HepG2 (cell line): ENCODE measurements at regions not wholly inside any gene's neighbourhood (a gene's known extent, or its start where the extent isn't known, plus 50 kb on each side); places are given as distances from the start of the nearest gene placed in this dataset.
A peak's percentile ranks its signal among the peaks of the same experiment; 100 is the strongest.

Source experiments
- ATAC-seq: fragments of 200-7000 bp; cut with Tn5 transposase; 3 replicates; pipeline ENCODE4 v1.9.1; 2020; ENCODE audit warnings: mild to moderate bottlenecking, moderate library complexity
- BruUV-seq: library from RNA; stranded (reverse); fragments of 400-500 nt; replicated peaks from 2 replicates; lab custom pipeline; 2021; lab: Mats Ljungman, UMichigan
- CTCF ChIA-PET: fragments of 300-600 bp; formaldehyde crosslinking; extraction: SDS; loops from one replicate; lab custom pipeline; 2021; ENCODE audit warnings: low total read pairs, inconsistent platforms, low intra/inter-chr PET ratio; lab: Yijun Ruan, JAX
- POLR2A ChIA-PET: fragments of 350-600 bp; sonication (Branson Sonifier 250); formaldehyde crosslinking; loops from one replicate; lab custom pipeline; 2020; ENCODE audit warnings: antibody characterized with exemption, inconsistent platforms; lab: Yijun Ruan, JAX
- DNase-seq: peaks from one replicate; pipeline ENCODE4 v3.0.0-alpha.2; 2015; ENCODE audit warnings: low spot score
- FAIRE-seq: peaks from 3 replicates; lab custom pipeline; 2011; peaks lifted over from hg19 to GRCh38; lab: Jason Lieb, UNC
- H2AFZ ChIP-seq: one replicate; pipeline ENCODE4 v1.6.1; 2011; ENCODE audit warnings: low read length, inconsistent platforms
- H3K27ac ChIP-seq: fragments of 300-600 bp; 3 replicates; pipeline ENCODE4 v1.8.0; 2011; ENCODE audit warnings: mixed run types, mild to moderate bottlenecking, mixed read lengths, low read length, inconsistent platforms; ENCODE audit not compliant: insufficient read depth; ENCODE audit errors: extremely low read length
- H3K27me3 ChIP-seq, 2 experiments: fragments of 200-600 bp in 1 of 2; 2 replicates in 1 of 2; 3 replicates in 1 of 2; pipeline versions ENCODE4 v1.6.0 to v1.8.0; 2011; ENCODE audit warnings: low read length in 2 of 2, mild to moderate bottlenecking in 2 of 2, moderate library complexity in 2 of 2, inconsistent platforms in 1 of 2; ENCODE audit not compliant: insufficient read depth in 2 of 2, control insufficient read depth in 1 of 2
- H3K36me3 ChIP-seq, 2 experiments: fragments of 200-600 bp in 1 of 2; replicated peaks in 1 of 2; 2 replicates in 1 of 2; 3 replicates in 1 of 2; pipeline versions ENCODE4 v1.5.1 to v1.8.0; 2011; ENCODE audit warnings: low read length in 2 of 2, inconsistent platforms in 1 of 2; ENCODE audit not compliant: insufficient read depth in 2 of 2, control insufficient read depth in 1 of 2
- H3K4me1 ChIP-seq: 2 replicates; pipeline ENCODE4 v1.5.1; 2012; ENCODE audit warnings: low read length, inconsistent platforms; ENCODE audit not compliant: insufficient read depth
- H3K4me2 ChIP-seq: 2 replicates; pipeline ENCODE4 v1.6.0; 2011; ENCODE audit warnings: low read depth, low read length, inconsistent platforms
- H3K4me3 ChIP-seq, 3 experiments: fragments of 200-600 bp in 1 of 3; sonication (generic), shearing (Covaris generic) in 1 of 3; replicated peaks in 1 of 3; 2 replicates each; pipeline ENCODE4 v1.5.1; 2011 to 2016; ENCODE audit warnings: low read length in 3 of 3, inconsistent platforms in 2 of 3, low read depth in 2 of 3, mild to moderate bottlenecking in 2 of 3, control low read depth in 1 of 3, mixed read lengths in 1 of 3; ENCODE audit not compliant: insufficient read depth in 1 of 3
- H3K79me2 ChIP-seq: one replicate; pipeline ENCODE4 v1.6.1; 2011; ENCODE audit warnings: low read length, inconsistent platforms; ENCODE audit not compliant: insufficient read depth
- H3K9ac ChIP-seq: 2 replicates; pipeline ENCODE4 v1.6.0; 2011; ENCODE audit warnings: mild to moderate bottlenecking, low read depth, low read length, inconsistent platforms; ENCODE audit not compliant: insufficient read depth
- H3K9me3 ChIP-seq: 2 replicates; pipeline ENCODE4 v1.5.1; 2012; ENCODE audit warnings: mild to moderate bottlenecking, low read length
- H4K20me1 ChIP-seq: 2 replicates; pipeline ENCODE4 v1.6.0; 2011; ENCODE audit warnings: inconsistent platforms, mild to moderate bottlenecking, low read length, moderate library complexity; ENCODE audit not compliant: insufficient read depth
- CBFB ChIP-seq: sonication (generic); formaldehyde crosslinking; IDR thresholded peaks from 2 replicates; pipeline ENCODE4 v1.4.0; 2020; ENCODE audit warnings: missing genetic modification reagents
- FOXA1 ChIP-seq, 2 experiments: fragments of 450-650 bp in 1 of 2; sonication (generic) in 1 of 2; formaldehyde crosslinking in 1 of 2; IDR thresholded peaks; 2 replicates each; pipeline versions ENCODE4 v1.4.0 to v1.6.1; 2016 to 2020; ENCODE audit warnings: missing genetic modification reagents in 1 of 2
- GTF2F1 ChIP-seq: fragments of 150-350 bp; IDR thresholded peaks from 2 replicates; pipeline ENCODE4 v1.6.1; 2014; ENCODE audit warnings: low read length
- KLF12 ChIP-seq: sonication (generic); formaldehyde crosslinking; IDR thresholded peaks from 2 replicates; pipeline ENCODE4 v1.4.0; 2020; ENCODE audit warnings: missing genetic modification reagents, borderline replicate concordance
- NFE2L2 ChIP-seq: fragments of 150-350 bp; IDR thresholded peaks from 2 replicates; pipeline ENCODE4 v1.6.1; 2014; ENCODE audit warnings: low read length
- RFX1 ChIP-seq: fragments of 450-650 bp; IDR thresholded peaks from 2 replicates; pipeline ENCODE4 v1.6.1; 2017
- SETDB1 ChIP-seq: sonication (generic); formaldehyde crosslinking; IDR thresholded peaks from 2 replicates; pipeline ENCODE4 v1.5.1; 2020; ENCODE audit warnings: missing genetic modification reagents, mild to moderate bottlenecking, borderline replicate concordance
- ZNF816 ChIP-seq: sonication (generic); formaldehyde crosslinking; IDR thresholded peaks from 2 replicates; pipeline ENCODE4 v1.8.0; 2022; ENCODE audit warnings: missing genetic modification reagents, mild to moderate bottlenecking, borderline replicate concordance
- WGBS: methylation state at CpG from one replicate; pipeline ENCODE4 v1.1.6; 2017; ENCODE audit warnings: low lambda C conversion rate; 5-methylcytosine and 5-hydroxymethylcytosine counted together
- in situ Hi-C: cut with HindIII; loops from 2 replicates; pipeline ENCODE4 v1.10.0; 2017; ENCODE audit warnings: low pct_unique_long_range_greater_than_20kb; ENCODE audit not compliant: extremely low pct_ligation_motif_present
- intact Hi-C: fragments of 100-400 bp; cut with micrococcal nuclease; formaldehyde crosslinking; loops from one replicate; pipeline ENCODE4 v1.10.0; 2022; ENCODE audit not compliant: unreplicated experiment
- TF ChIP-seq, protein P1 (sequence below): sonication (generic); formaldehyde crosslinking; IDR thresholded peaks from 2 replicates; pipeline ENCODE4 v1.8.0; 2022; ENCODE audit warnings: mild to moderate bottlenecking, missing genetic modification reagents, moderate library complexity

- CTCF ChIA-PET: no interaction called here
These were observed 59.2 kb upstream of the FER start for GRCh38 chr5:108688485-108688884.

DNA sequence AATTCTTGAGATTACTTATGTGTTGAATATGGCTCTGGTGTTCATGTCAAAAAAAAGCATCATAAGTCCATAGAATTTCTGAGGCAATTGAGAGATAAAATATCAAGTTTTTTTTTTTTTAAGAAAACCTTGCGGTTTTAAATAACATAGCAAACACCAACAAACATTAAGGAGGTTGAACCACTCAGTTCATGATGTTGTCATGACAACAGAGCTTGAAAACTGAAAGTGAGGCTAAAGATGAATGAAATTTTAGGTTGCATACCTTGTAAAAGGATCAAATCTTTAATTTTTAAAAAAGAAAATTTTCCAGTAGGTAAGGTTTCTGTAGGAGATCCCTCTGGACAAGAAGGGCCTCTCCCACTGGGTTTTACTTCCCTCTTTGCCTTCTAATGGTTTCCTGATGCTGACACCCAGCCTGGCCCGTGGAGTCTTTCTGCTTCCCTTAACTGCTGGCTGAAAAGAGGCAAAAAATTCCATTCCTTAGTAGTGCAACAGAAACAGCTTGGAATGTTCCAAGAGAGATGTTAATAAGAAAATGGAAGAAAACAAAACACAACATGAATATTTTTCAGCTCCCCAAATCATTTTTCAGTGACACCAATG is 60.0 kb upstream of the FER start:
- no peak overlapping the region for H3K9ac ChIP-seq
- no peak for FAIRE-seq

More at GRCh38 chr5:108688485-108688884, 59.2 kb upstream of the FER start:
- POLR2A ChIA-PET: interaction anchor here (1.0 kb wide), 1 partner anchor 39 kb away, joined by 3 read pairs; no protein-coding TSS in a partner anchor
- Histone ChIP-seq H3K4me2 (no peak overlapping the region), H3K79me2 (no peaks in the 10 kb centered on the region), H3K9me3 (no peaks in the 10 kb centered on the region), H4K20me1 (no peaks in the 10 kb centered on the region), H3K4me1 (peaks cover 14% of the 10 kb centered on the region), H2AFZ (no peak overlapping the region), H3K4me3 (no peak overlapping the region), H3K27ac (no peak overlapping the region), H3K27me3 (no peaks in the 10 kb centered on the region), H3K36me3 (no peaks in the 10 kb centered on the region), H3K9ac (no peak overlapping the region)
- DNase-seq (no peak), FAIRE-seq (no peak), ATAC-seq (no peak)
- TF ChIP-seq GTF2F1: no peak
- no peak for TF ChIP-seq KLF12 (CRISPR knock-in tag)
- TF ChIP-seq, protein P1, sequence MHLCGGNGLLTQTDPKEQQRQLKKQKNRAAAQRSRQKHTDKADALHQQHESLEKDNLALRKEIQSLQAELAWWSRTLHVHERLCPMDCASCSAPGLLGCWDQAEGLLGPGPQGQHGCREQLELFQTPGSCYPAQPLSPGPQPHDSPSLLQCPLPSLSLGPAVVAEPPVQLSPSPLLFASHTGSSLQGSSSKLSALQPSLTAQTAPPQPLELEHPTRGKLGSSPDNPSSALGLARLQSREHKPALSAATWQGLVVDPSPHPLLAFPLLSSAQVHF (CRISPR knock-in tag): no peak
- no peak for TF ChIP-seq CBFB
- no peak for TF ChIP-seq ZNF816 (CRISPR knock-in tag)
- no peak for TF ChIP-seq NFE2L2
- no TSS peak for BruUV-seq
- in situ Hi-C loops: no loop called here
- intact Hi-C loops: loop anchor here (5.0 kb wide), 1 partner anchor 39 kb away; no protein-coding TSS in a partner anchor

More for the DNA sequence above, 60.0 kb upstream of the FER start:
- TF ChIP-seq SETDB1 (CRISPR knock-in tag) (no peak), RFX1 (peak; percentile 22; the same call in 1 of the 2 replicates), FOXA1 (IDR thresholded peaks at IDR 0.05) (no peak), FOXA1 (CRISPR knock-in tag; IDR thresholded peaks at IDR 0.05) (no peak)
- BruUV-seq: no TSS peak
- intact Hi-C loops (loop anchor here (5.0 kb wide), 1 partner anchor 40 kb away; no protein-coding TSS in a partner anchor), in situ Hi-C loops (no loop called here)
- Histone ChIP-seq H3K4me3 (no peak overlapping the region), H3K27ac (no peak overlapping the region), H3K4me1 (peaks cover 14% of the 10 kb centered on the region), H3K79me2 (no peaks in the 10 kb centered on the region), H2AFZ (no peak overlapping the region), H3K36me3 (no peaks in the 10 kb centered on the region), H3K4me2 (no peak overlapping the region), H3K9me3 (no peaks in the 10 kb centered on the region), H3K27me3 (no peaks in the 10 kb centered on the region; a peak in 1 of 5 replicates), H4K20me1 (no peaks in the 10 kb centered on the region)
- DNase-seq (no peak), ATAC-seq (no peak)
- 32% methylated on average over 2 of the region's 2 CpGs for WGBS
- ChIA-PET CTCF (no interaction called here), POLR2A (interaction anchor here (1.0 kb wide), 1 partner anchor 40 kb away, joined by 3 read pairs; no protein-coding TSS in a partner anchor)
